HS-5 (cell line): ENCODE measurements at regions not wholly inside any gene's neighbourhood (a gene's known extent, or its start where the extent isn't known, plus 50 kb on each side); places are given as distances from the start of the nearest gene placed in this dataset.
A peak's percentile ranks its signal among the peaks of the same experiment; 100 is the strongest.

ENCODE experiments used
- DNase-seq: peaks from one replicate; pipeline ENCODE4 v3.0.0-alpha.2; 2012; ENCODE audit warnings: low read depth

DNA sequence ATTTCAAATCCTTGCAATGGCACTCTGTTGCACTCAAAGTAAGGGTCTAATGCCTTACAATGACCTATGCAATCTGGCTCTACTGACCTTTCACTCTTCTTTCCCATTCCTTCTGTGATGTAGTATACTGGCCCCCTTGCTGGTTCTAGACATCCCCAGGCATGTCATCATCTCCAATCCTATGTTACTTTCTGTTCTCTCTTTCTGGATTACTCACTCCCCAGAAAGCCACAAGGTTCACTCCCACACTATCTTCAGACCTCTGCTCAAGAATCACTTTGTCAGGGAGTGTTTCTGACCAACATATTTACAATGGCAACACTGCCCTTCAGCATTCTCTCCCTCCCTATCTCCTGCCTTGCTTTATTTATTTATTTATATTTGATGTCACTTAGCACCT lies 802.2 kb upstream of the WWC1 start:
- peak; percentile 22 for DNase-seq

DNA sequence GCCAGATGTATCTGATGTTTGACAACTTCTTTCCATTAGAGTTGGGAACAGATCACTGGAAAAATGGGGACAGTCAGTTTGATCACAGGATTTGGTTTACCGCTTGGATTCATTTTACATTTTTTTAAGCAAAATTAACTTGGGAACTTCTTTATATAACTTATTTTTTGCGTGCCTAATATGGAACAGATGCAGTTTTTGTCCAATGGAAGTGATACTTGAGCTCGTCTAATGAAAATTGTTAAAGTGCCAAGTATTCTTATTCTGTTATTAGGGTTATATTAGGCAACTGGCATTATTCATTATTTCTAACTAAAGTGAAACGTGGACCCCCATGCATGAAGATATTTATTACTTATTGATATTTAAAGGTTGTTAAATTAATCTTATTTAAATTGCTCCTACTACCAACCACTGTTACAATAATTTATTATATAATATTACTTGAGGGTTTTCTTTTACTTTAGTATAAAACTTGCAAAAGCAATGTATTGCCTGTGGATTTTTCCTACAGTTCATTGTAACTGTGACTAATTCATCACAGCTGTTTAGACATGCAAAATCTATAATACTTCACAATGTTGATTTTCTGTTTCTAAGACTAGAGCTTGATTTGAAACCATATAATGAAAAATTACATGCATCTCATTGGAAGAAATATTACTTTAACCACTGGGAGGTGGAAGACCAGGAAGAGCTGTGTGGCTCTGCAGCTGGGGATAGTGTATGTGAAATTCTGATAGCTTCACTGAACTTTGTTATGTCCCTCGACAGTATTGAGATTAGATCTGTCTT lies 787.3 kb upstream of the WWC1 start:
- no peak for DNase-seq

DNA sequence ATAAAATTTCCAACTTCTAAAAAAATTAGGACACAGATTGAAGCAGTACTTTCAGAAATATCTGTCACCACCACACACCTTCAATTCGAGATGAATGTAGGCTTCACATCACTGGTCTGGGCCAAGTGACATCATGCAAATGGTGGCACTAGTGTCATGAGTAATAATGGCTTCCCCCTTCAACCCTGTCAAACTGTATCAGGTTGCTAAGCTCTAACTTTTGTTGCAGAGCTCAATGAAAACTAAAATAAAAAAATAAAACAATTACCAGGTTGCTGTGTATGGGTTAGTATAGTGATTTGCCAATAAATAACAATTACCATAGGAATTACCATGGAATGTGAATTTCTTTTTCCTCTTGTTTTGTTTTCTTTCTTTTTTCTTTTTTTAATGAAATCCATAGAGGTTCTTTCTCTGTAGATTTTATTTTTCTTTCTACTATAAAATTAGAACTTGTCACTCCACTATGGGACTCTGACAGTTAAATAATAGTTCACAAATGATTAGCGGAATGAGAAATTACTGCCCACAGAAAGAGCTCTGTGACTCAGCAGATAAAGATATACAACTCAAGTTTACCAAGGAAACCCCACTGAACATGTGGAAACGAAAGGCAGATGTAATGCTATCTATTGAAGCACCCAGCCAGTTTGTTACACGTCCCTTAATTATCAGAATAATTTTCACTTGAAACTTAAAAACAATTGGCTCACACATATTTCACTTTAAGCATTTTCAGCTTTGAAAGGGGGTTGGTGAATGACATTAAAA lies 783.8 kb upstream of the WWC1 start:
- DNase-seq = no peak

DNA sequence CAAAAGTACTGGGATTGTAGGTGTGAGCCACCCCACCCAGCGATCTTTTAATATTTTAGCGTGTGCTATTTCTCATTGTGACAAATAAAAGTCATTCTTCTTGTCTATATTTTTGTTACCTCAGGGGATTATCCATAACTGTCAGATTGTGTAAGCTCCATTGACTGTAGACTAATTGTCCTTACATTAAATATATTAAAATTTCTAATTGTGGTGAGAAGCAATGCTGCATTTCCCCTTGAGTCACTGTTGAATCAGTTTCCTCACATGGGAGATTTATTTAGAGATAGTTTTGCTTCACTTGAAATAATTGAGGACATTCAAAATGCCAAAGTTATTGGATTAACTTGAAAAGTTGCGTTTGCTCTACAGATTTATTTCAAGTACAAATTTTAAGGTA lies 782.4 kb upstream of the WWC1 start:
- DNase-seq = no peak

DNA sequence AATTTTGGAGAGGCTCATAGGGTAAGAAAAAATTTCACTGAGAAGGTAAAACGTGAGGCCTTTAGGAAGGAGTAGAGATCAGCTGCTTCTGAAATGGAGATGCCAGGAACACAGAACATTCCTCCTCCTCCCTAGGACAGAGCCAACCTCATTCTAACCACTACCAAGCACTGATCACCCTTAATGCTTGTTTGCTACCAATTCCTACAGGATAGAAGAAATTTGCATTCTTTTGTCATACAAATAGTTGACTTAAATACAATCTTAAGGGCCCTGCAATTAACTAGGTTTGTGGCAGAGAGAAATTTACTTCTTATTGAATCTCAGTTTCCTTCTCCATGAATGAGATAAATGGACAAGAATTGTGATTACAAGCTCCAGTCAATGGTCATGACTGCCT lies 780.2 kb upstream of the WWC1 start:
- no peak for DNase-seq

DNA sequence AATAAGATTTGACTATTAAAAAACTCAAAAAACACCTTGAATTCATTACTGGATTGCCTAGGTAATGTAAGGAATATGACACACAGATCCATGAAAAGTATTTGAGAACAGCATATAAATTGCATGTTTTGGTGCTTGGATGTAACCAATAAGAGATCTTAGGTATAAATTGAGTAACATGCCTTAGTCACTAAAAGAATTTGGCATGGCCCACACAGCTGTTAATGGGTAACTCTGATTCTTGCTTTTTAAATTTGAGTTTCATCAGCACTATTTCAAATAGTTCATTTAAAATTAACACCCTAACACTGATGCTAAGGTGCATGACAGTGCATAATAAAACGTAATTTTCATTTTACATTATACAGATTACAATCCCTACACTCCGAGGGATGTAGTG lies 779.3 kb upstream of the WWC1 start:
- DNase-seq = no peak

DNA sequence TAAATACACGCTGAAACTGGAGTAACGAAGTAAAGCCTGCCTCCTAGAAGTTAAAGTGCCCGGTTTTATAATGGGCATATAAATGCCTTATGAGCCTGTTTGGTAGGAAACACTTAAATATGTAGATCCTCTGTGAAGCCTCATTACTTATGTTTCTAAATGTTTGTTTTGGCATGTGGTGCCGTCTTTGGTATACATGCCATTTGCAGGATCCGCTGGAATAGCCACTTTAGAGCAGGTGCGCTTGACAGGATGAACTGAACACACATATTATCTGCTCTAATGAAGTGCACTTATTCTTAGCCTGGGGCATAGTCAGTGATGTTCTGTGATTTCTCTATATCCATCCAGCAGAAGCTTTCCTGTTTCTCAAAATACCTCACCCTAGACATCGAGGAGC lies 778.1 kb upstream of the WWC1 start:
- no peak for DNase-seq

DNA sequence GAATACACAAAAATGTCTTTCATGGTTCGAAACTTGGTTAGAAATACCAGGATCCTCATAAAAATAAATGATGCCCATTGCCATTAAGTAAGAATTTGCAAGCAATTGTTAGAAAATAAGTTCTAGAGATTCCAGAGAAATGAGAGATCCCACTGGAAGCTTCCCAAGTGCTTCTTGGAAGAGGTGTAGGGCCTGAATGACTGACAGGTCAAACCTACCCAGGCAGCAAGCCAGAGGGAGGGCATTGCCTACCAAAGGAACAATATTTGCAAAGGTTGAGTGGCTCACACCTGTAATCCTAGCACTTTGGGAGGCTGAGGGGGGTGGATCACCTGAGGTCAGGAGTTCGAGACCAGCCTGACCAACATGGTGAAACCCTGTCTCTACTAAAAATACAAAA lies 777.0 kb upstream of the WWC1 start:
- no peak for DNase-seq

DNA sequence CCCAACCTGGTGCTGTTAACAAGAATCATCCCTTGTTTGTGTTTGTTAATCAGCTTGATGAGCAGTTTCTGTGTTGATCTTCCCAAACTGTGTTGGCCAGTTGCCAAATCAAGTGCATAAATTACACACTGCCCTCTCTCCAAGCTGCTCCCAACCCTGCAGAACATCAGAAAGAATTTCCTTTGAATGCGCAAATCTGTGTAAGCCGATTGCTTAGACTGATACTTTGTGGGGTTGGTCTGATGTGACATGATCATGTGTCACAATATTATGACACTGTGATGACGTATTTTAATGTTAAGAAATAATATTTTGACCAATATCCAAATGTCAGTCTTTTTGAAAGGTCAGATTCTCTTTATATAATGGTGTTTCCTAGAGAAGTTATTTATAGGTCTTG lies 766.4 kb upstream of the WWC1 start:
- no peak for DNase-seq

DNA sequence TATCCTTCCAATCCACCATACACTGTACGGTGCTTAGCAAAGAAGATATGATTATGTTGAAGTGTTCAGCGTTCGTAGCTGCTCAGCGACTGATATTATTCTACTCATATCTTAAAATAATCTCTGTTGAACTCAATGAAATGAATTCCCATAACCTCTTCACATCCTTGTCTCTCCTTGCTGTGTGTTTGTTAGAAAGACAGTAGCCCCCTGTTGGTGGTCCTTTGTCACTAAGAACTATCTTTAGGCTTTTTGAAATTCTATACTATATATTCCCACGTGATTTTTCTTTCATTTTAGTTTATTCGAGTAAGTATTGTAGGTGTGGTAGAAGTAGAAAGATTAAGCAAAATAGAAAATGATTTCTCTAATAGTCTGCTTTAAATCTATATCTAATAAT lies 762.8 kb upstream of the WWC1 start:
- DNase-seq = no peak

DNA sequence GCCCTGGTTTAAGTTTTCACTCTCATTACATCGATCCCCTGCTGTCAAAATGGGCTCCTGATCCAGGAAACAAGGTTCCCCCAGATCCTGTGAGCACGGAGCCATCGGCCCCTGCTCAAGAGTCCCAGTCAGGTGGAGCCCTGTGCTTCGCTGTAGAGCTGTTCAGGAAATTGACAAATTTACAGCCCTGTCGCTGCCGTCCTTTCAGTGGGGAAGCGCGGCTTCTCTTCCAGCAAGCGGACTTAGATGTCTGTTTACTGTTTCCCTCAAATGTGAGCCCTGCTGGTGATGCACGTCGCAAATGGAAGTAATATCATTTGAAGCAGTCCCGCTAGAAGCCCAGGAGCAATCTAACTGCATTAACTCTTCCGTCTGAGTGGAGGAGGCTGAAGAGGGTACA lies 760.9 kb upstream of the WWC1 start:
- no peak for DNase-seq

DNA sequence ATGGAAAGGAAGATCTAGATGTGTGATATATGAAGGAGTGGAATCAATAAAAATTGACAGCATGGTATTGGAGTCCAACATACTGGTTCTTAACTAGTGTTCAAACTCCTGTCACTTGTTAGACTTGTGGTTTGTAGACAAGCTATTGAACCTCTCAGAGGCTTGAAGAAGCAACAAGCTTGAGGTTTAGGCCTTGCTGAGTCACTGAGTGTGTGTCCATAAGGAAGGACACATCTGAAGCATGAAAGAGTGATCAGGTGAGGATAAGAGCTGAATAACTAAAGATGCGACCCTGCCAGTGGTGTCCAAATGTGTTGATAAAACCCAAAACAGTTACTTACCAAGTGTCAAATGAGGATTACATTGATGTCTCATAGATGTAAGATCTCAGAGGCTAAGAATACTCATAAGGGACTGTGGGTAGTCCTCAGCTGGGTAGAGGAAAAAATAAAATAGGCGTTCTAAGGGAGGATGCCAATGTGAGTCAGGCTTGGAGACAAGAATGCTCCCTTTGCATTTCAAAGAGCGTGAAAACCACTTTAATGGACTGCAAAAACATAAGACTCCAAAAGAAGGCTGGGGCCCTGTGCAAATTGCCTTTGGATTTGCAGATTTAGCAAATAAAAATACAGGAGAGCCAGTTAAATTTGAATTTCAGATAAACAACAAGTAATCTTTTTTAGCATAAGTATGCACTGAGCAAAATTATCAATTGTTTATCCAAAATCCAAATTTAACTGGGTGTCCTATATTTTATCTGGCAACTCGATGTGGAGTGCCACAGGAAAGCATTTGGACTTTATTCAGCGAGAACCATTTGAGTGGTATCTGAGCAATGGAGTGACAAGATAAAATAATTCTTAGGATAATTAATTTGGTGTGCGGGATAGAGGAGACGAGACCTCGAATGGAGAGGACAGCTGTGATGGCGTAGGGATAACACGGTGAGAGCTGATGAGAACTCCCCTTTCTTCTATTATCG lies 757.3 kb upstream of the WWC1 start:
- no peak for DNase-seq

DNA sequence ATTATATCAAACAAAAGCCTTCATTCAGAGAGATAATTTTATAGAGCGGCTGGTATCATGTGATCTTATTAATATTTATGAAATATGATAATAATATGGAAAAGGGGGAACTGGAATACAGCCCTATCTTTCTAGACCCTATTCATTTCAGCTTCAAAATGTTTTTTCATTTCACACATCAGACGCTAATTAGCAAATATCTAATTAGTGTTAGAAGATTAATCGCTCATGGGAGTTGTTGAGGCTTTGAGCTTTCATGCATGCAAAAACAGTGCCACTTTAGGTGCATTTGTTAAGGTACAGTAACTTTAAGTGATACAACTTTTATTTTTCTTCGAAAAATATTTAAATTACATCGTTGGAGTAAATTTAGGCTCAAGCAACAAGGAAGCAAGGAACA lies 751.7 kb upstream of the WWC1 start:
- DNase-seq = no peak

DNA sequence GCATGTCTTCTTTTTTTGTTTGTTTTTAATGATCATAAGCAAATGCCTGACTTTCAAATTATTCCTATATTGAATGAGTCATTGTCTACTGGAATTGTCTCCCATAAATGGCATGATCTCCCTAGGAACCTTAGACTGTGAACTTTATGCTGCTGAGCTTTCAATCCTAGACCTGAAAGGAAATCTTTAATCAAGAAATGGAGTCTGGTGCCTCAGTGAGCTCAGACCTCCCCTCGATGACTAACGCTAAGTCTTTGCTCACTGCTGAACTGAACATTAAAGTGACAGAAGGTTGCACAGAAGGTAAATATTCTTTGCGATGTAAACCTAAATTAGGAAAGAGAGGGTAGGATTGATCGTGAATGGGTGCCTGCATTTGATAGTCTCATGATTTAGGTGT lies 745.2 kb upstream of the WWC1 start:
- DNase-seq = no peak

DNA sequence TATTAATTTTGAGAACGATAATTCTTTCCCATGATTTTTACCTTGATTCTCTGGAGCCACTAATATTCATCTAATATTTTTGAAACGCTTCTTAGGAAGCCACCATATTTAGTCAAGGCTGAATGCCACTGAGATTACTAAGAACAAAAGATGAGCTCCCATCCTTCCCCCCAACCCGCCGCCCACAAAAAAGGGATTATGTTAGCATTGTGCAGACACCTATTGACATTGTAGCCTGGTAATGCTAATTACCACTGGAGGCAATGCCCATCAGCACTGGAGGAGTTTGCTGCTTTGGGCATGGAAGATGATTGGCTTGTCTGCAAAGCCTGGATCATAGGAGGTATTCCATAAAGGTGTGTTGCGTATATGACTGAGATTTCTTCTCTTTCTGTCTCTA lies 739.1 kb upstream of the WWC1 start:
- DNase-seq = no peak

DNA sequence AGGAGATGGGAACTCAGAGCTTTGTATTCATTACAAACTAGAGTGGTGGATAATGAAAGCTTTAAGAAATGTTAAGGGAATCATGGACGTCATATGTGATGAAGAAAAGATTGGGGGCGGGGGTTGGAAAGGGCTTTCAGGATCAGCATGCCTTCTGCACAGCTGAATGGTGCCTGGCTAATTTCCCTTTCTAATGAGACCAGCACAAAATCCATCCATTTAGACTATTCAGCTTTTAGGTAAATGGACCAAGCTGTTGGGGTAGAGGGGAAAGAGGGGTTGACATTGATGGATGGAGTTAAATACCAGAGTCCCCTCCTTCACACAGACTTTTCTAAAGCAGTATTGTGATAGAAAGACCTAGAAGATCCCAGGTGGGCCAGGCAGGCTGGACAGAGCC lies 737.9 kb upstream of the WWC1 start:
- DNase-seq = no peak

DNA sequence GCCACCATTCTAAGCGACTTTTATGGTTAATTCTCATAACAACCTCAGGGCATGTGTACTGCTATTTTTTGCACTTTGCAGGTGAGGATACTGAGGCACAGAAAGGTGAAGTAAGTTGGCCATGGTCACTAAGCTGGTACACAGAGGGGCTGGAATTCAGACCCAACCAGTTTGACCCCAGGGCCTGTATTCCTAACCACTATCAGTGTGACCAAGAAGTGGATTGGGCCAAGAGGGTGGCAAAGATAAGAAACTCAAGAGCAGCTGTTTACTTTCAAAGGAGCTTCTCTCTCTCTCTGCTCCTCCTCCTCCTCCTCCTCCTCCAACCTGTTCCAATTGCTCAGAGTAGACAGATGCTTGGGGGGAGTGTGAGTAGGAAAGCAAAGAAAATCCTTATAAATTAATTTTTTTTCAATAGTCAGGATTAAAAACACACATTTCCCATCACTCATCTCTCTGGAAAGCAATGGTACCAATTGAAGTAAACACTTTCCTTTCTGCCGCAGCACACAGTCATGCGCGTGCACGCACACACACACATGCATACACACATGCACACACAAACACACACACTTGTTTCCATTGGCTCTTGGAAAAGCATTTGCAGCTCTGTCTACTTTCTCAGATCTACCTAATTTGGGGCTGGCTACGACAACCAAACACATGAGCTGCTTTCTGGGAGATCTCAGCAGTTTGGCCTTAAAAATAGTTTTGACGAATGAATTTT lies 736.7 kb upstream of the WWC1 start:
- no peak for DNase-seq

DNA sequence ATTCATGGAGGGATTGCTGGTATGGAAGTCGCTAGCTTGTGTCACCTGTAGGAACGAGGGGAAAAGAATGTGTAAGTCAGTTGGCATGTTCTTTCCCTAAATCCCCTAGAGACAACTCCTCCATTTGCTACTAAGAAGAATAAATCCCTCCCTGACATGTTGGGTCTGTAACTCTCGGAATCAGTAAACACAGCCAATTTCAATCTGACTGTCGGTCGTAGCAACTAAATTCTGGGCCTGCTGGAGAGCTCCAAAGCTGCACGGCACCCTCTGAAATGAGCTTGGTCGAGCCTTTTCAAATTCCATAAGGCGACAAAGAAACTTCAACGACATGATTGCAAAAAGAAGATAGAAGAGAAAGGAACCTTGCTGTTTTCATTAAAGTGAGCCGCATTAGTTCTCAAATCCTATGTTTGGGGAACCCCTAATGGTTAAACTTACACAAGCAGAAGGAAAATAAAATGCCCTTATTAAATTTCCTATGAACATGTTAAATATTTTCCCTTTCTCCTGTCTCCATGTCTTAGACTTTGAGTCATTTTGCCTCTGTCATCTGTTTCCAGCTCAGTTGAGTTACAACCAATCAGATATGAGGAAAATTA lies 735.8 kb upstream of the WWC1 start:
- no peak for DNase-seq

DNA sequence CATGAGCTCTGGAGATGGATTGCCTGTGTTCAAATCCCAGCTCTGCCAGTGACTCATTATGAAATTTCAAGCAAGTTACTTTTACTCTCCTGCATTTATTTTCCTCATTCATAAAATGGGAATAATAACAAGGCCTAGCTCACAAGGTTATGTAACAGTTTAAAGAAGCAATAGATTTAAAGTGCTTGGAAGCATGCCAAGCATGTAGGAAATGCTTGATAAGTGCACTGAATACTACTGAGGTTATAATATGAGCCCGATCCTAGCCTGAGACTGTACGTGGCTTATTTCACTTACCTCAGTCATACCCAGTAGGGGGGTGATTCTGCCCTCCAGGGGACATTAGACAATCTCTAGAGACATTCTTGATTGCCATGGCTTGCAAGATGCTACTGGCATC lies 734.1 kb upstream of the WWC1 start:
- DNase-seq = no peak

DNA sequence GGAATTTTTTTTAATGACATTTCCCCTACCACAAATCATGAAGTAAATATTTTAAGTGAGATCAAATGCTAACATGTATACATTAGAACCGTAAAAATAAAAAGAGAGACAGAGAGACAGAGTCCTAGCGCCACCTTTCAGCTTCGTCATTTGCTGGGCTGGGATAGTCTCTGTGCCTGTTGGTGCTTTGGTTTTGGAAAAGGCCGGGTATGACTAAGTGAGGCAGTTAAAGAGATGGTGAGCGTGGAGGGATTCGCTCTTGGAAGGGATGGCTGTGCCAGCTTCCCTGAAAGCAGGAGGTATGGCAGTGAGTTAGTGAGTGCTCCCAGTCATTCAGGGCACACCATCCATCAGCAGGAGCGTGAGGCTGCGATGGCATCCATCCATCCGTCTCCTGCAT lies 729.6 kb upstream of the WWC1 start:
- DNase-seq = no peak

DNA sequence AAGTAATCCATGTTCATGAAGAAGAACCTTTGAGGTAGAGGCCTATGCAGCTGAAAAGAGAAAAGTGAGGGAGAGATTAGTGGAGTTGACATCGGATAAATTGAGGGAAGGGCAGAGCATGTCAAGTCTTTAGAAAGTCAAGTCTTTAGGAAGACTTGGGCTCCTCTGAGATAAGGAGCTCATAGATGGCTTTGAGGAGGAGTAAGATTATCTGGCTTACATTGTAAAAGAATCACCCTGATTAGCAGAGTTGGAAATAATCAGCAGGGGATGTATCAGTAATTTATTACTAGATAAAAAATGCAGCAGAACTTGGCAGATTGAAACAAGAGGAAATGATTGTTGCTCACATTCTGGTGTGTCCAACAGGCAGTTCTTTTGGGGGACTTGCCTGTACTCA lies 727.2 kb upstream of the WWC1 start:
- no peak for DNase-seq
